Nephron progenitor cell (in vitro differentiated cells): ENCODE measurements at regions not wholly inside any gene's neighbourhood (a gene's known extent, or its start where the extent isn't known, plus 50 kb on each side); places are given as distances from the start of the nearest gene placed in this dataset.

ENCODE experiments used
- DNase-seq: peaks from one replicate; pipeline ENCODE4 v3.0.0; 2021
- H3K27ac Mint-ChIP-seq: 2 replicates; pipeline ENCODE4 v1.8.0; 2021; ENCODE audit warnings: mild to moderate bottlenecking, moderate library complexity, mixed read lengths
- H3K27me3 Mint-ChIP-seq: 2 replicates; pipeline ENCODE4 v1.8.0; 2021; ENCODE audit warnings: mild to moderate bottlenecking, low read depth, mixed read lengths; ENCODE audit not compliant: poor library complexity
- H3K36me3 Mint-ChIP-seq: 2 replicates; pipeline ENCODE4 v1.8.0; 2021; ENCODE audit warnings: low read depth, mixed read lengths
- H3K4me1 Mint-ChIP-seq: 2 replicates; pipeline ENCODE4 v1.8.0; 2021; ENCODE audit warnings: mixed read lengths
- H3K4me3 Mint-ChIP-seq: 2 replicates; pipeline ENCODE4 v1.8.0; 2021; ENCODE audit warnings: mild to moderate bottlenecking, moderate library complexity, mixed read lengths
- H3K9me3 Mint-ChIP-seq: 2 replicates; pipeline ENCODE4 v1.8.0; 2021; ENCODE audit warnings: mild to moderate bottlenecking, moderate library complexity, mixed read lengths
- TF ChIP-seq, protein P1 (sequence below): fragments of 200-600 bp; sonication (generic); IDR thresholded peaks from 2 replicates; pipeline ENCODE4 v1.5.0; 2021; ENCODE audit warnings: antibody characterized with exemption

DNA sequence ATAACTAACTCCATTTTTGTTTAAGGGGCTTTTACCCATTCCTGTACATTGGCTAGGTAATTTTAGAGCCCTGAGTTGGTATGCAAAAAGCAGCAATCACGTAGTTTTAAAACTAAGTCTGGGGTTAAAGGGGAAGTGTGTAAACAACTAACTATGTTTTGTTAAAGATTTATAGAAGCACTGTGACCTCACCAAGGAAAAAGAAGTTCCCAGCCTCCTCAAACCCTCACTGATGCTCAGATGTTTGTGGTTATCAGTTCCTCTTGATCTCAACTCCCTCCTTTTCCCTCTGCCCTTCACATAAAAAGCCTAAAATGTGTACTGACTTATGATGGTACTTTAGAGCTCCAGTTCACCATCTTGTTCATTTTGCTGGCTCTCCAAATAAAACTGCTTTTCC lies 119.9 kb upstream of the IRX6 start:
- Mint-ChIP-seq H3K27ac (peak overlapping the region; percentile 56), H3K9me3 (peaks cover 4% of the 10 kb centered on the region), H3K4me1 (peaks cover 50% of the 10 kb centered on the region), H3K27me3 (peaks cover 11% of the 10 kb centered on the region), H3K4me3 (no peak overlapping the region), H3K36me3 (no peaks in the 10 kb centered on the region)
- TF ChIP-seq, protein P1, sequence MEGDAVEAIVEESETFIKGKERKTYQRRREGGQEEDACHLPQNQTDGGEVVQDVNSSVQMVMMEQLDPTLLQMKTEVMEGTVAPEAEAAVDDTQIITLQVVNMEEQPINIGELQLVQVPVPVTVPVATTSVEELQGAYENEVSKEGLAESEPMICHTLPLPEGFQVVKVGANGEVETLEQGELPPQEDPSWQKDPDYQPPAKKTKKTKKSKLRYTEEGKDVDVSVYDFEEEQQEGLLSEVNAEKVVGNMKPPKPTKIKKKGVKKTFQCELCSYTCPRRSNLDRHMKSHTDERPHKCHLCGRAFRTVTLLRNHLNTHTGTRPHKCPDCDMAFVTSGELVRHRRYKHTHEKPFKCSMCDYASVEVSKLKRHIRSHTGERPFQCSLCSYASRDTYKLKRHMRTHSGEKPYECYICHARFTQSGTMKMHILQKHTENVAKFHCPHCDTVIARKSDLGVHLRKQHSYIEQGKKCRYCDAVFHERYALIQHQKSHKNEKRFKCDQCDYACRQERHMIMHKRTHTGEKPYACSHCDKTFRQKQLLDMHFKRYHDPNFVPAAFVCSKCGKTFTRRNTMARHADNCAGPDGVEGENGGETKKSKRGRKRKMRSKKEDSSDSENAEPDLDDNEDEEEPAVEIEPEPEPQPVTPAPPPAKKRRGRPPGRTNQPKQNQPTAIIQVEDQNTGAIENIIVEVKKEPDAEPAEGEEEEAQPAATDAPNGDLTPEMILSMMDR, result no peak
- no peak for DNase-seq

DNA sequence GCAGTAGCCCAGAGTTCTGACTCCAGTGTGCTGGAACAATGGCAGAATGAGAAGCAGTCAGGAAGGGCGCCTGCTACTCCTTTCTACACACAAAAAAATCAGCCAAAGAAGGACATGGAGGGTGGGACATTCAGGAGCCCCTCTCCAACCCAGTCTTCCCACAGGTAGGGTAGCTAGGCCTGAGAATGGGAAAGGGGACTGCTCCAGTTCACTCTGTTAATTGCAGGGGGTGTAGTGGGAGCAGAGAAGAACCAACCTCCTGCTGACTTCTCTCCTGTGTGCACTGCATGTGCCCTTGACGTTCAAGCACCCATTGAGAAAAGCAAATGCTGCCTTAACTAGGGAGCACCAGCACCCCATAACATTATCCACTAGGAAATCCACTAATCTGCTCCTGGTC lies 119.1 kb upstream of the IRX6 start:
- H3K27me3 Mint-ChIP-seq, result peaks cover 15% of the 10 kb centered on the region
- H3K9me3 Mint-ChIP-seq, result peaks cover 4% of the 10 kb centered on the region
- peaks cover 50% of the 10 kb centered on the region for H3K4me1 Mint-ChIP-seq
- TF ChIP-seq, protein P1, result no peak
- H3K36me3 Mint-ChIP-seq, result no peaks in the 10 kb centered on the region
- no peak for DNase-seq
- H3K27ac Mint-ChIP-seq, result peak overlapping the region; percentile 56
- no peak overlapping the region for H3K4me3 Mint-ChIP-seq

DNA sequence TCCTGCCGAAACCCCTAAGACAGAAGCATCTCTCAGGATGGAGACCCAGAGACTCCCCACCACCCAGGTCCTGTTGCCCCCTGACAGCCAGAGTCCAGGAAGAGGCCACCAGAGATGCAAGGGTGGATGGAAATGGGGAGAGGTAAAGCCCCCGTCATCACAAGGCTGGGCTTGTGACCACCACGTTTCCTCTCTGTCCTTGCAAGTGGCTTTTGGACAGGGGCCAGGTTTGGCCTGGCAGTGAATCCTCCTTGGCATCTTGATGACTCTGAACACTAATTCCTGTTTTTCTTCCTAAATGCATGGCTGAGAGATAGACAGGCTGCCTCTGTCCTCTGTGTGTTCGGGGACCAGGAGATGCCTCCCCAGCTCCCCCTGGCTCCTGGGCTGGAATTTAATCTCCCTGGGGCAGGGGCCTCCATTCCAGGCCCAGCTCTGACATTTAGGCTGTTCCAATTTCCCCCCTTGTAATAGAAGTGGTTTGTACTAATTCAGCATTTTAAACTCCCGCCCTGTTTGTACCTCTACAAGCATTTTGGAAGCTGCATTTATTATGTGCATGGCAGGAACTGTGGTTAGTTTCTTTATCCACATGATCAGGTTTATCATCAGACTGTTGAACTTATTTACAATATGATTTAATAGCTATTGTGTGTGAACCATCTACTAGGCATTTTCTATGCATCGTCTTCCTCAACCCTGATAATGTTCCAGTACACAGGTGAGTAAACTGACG lies 116.1 kb upstream of the IRX6 start:
- no peaks in the 10 kb centered on the region for H3K36me3 Mint-ChIP-seq
- H3K4me3 Mint-ChIP-seq, result no peak overlapping the region
- H3K4me1 Mint-ChIP-seq, result peaks cover 45% of the 10 kb centered on the region
- TF ChIP-seq, protein P1, result no peak
- no peak overlapping the region for H3K27ac Mint-ChIP-seq
- no peak for DNase-seq
- H3K9me3 Mint-ChIP-seq, result peaks cover 4% of the 10 kb centered on the region
- H3K27me3 Mint-ChIP-seq, result peaks cover 34% of the 10 kb centered on the region

DNA sequence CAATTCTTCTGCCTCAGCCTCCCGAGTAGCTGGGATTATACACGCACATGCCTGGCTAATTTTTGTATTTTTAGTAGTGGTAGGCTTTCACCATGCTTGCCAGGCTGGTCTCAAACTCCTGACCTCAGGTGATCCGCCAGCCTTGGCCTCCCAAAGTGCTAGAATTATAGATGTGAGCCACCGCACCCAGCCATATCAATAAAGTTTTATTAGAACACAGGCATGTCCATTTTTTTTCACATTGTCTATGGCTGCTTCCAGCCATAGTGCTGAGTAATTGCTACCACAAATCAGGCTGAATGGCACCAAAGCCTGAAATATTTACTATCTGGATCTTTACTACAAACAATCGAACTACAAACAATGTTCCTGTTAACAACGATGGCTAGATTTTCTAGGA lies 114.4 kb upstream of the IRX6 start:
- peaks cover 1% of the 10 kb centered on the region for H3K9me3 Mint-ChIP-seq
- H3K27me3 Mint-ChIP-seq, result peaks cover 52% of the 10 kb centered on the region
- peaks cover 31% of the 10 kb centered on the region for H3K4me1 Mint-ChIP-seq
- TF ChIP-seq, protein P1, result no peak
- no peak overlapping the region for H3K27ac Mint-ChIP-seq
- no peak for DNase-seq
- no peak overlapping the region for H3K4me3 Mint-ChIP-seq
- no peaks in the 10 kb centered on the region for H3K36me3 Mint-ChIP-seq

DNA sequence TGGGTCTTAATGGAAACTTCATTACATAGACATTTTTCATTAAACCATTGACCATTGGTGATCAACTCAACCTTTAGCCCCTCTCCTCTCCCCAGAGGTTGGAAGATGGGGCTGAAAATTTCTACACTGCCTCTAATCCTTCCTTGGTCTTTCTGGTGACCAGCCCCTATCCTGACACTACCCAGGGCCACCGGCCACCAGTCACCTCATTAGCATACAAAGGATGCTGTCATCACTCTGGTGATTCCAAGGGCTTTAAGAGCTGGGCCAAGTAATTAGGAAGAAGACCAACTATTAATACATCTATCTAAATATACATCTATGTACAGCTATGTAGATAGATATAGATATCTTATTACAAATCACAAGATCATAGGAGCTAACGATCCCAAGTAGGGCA lies 111.2 kb upstream of the IRX6 start:
- DNase-seq, result no peak
- no peaks in the 10 kb centered on the region for H3K9me3 Mint-ChIP-seq
- no peak overlapping the region for H3K27ac Mint-ChIP-seq
- peaks cover 6% of the 10 kb centered on the region for H3K4me1 Mint-ChIP-seq
- TF ChIP-seq, protein P1, result no peak
- peaks cover 56% of the 10 kb centered on the region for H3K27me3 Mint-ChIP-seq
- H3K4me3 Mint-ChIP-seq, result no peak overlapping the region
- no peaks in the 10 kb centered on the region for H3K36me3 Mint-ChIP-seq

DNA sequence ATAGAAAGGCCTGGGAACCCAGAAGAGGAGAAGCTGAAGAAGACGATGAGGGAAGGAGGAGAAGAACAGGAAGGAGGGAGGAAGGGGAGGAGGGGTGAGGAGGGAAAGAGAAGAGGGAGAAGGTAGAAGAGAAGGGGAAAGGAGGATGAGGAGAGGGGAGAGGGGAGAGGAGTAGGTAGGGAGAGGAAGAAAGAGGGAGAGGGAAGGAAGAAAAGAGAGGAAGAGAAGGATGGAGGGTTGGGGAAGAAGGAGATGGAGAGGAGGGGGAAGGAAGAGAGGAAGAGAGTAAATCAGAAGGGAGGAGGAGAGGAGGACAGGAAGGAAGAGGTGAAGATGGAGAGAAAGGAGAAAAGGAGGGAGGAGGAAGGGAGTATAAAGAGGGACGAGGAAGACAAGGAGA lies 109.6 kb upstream of the IRX6 start:
- peaks cover 56% of the 10 kb centered on the region for H3K27me3 Mint-ChIP-seq
- no peak overlapping the region for H3K27ac Mint-ChIP-seq
- TF ChIP-seq, protein P1, result no peak
- no peaks in the 10 kb centered on the region for H3K36me3 Mint-ChIP-seq
- no peaks in the 10 kb centered on the region for H3K4me1 Mint-ChIP-seq
- no peak overlapping the region for H3K4me3 Mint-ChIP-seq
- no peaks in the 10 kb centered on the region for H3K9me3 Mint-ChIP-seq
- no peak for DNase-seq
